ENCODE measurements at regions not wholly inside any gene's neighbourhood (a gene's known extent, or its start where the extent isn't known, plus 50 kb on each side); places are given as distances from the start of the nearest gene placed in this dataset.
A peak's percentile ranks its signal among the peaks of the same experiment; 100 is the strongest.

- TF ChIP-seq ZNF274 (IDR thresholded peaks at IDR 0.05; ENCODE audit: low read depth, low read length), result no peak
- H3K4me3 ChIP-seq (ENCODE audit: low read length), result no peak overlapping the region
These were observed 118.5 kb upstream of the SVIL start for GRCh38 chr10:29753283-29753682.

GRCh38 chr10:29751684-29752083 lies 116.9 kb upstream of the SVIL start:
- no peak overlapping the region for H3K4me3 ChIP-seq (ENCODE audit: low read length)

GRCh38 chr10:29751240-29751639 lies 116.5 kb upstream of the SVIL start:
- TF ChIP-seq ZNF274 (IDR thresholded peaks at IDR 0.05; ENCODE audit: low read depth, low read length), result no peak
- H3K4me3 ChIP-seq (ENCODE audit: low read length), result no peak overlapping the region

More at GRCh38 chr10:29751684-29752083, 116.9 kb upstream of the SVIL start:
- TF ChIP-seq ZNF274 (IDR thresholded peaks at IDR 0.05; ENCODE audit: low read depth, low read length), result no peak

- no peak overlapping the region for H3K4me3 ChIP-seq (ENCODE audit: low read length)
- TF ChIP-seq ZNF274 (IDR thresholded peaks at IDR 0.05; ENCODE audit: low read depth, low read length), result no peak
These were observed 114.4 kb upstream of the SVIL start for GRCh38 chr10:29749150-29749549.

DNA sequence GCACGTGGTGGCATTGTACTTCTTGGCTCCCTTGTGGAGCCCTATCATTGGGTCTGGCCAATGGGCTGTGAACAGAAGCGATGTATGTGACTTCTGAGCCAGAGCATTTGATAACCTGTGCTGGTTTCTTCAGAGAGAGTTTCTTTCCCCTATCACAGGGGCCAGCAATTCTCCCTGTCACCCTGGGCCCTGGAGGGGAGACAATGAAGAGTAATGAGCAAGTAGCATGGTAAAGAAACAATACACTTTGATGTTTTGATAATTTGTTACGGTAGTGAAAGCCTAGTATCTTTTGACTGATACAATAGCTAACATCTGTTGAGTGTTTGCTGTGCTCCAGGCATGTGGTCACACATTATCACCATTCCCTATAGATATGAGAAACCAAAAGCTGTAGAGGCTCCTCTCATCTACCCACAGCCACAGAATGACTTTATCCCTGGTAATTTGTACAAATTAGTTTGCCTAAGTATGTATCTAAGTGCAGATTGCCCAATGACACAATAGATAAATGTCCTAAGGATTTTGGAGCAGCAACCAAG lies 113.4 kb upstream of the SVIL start:
- no peak for TF ChIP-seq ZNF274 (IDR thresholded peaks at IDR 0.05; ENCODE audit: low read depth, low read length)
- no peak overlapping the region for H3K4me3 ChIP-seq (ENCODE audit: low read length)

DNA sequence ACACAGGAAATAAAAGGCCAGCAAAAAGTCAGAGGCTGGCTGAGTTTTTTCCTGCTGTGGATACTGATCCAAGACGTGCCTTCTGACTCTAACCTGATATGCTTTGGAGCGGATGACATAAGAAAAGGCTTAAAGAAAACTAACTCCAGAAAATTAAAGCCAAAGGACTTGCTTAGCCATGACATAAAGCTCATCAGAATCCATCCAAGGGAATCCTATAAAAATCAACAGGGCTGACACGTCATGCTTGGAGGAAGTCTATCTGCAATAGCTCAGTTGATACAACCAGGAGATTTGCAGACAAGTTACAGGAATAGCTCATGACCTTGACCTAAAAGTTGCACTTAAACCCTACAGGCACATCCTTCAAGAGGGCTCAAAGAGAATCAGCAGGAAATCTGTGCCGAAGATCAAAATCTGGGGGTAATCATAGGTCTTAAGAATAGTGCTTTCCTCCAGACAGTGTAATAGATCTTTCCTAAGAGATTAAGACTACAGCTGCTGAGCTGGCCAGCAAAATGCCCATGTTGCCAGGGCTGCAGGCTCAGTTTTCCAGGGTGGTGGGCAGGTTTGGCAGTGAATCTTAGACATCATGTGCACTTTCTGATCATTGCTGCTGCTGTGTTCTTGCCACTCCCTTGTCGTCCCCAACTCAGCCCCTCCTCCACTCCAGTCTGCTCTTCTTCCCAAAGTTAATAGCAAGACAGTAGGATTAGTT lies 111.5 kb upstream of the SVIL start:
- no peak for TF ChIP-seq ZNF274 (IDR thresholded peaks at IDR 0.05; ENCODE audit: low read depth, low read length)
- H3K4me3 ChIP-seq (ENCODE audit: low read length), result no peak overlapping the region

DNA sequence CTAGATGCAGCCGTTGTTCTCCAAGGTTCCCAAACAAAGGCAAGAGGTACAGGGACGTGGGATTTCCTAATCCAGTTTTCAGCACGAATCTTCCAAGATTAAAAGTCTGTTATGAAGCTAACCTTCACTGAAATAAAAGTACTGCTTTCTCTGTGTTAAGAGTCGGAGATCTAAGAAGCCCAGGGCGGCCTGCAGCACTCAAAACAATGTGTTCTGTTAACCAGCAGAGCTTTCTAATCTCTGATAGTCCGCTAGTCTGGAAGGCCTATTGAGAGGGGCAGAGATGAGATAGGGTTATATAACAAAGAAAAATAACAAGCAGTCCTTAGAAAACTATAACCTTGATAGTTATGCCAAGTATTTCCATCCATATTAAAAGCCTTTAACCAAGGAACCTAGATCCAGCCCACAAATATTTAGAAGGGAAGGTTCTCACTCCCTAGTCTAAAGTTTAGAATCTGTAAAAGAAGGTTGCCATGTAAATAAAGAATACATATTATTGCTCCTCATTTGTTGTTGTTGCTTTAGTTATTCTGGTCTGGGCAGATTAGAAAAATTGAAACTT lies 106.3 kb upstream of the SVIL start:
- no peak overlapping the region for H3K4me3 ChIP-seq (ENCODE audit: low read length)
- TF ChIP-seq ZNF274 (IDR thresholded peaks at IDR 0.05; ENCODE audit: low read depth, low read length), result no peak

DNA sequence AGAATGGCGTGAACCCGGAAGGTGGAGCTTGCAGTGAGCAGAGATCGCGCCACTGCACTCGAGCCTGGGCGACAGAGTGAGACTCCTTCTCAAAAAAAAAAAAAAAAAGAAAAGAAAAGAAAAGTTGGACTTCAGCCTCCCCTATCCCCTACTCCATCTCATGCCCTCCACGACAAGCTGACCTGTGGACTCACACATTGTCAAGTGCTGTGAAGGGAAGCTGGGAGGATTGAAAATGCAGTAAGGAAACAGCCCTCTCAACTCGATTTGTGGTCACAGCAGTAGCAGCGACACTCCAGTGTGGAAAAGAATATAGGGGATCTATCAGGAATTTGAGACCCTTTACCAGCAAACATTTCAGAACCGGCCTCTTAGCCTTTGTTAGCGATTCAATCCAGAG lies 103.6 kb upstream of the SVIL start:
- no peak overlapping the region for H3K4me3 ChIP-seq (ENCODE audit: low read length)
- TF ChIP-seq ZNF274 (IDR thresholded peaks at IDR 0.05; ENCODE audit: low read depth, low read length), result no peak

DNA sequence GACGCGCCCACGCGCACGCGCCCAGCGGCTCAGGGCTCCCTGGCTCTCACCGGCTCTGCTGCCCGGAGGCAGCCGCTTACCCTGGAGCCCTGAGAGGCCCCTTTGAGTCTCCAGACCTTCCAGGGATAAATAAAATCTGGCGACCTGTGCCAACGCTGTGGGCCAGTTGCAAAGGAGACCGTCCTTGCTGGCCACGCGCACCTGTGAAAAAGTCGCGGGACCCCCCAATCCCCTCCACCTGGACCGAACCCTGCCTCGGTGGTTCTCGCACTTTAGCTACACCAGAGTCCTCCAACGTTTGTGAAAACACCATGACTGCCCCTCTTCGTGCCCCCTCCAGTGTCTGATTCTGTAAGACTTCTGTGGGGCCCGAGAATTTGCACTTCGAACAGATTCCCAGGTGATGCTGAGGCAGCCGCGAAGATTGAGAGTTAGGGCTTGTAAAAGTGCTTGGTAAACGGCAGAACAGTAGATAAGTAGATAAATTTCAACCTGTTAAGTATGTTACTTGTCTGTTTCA lies 102.4 kb upstream of the SVIL start:
- no peak overlapping the region; the same call in 1 of the 2 replicates for H3K4me3 ChIP-seq (ENCODE audit: low read length)
- TF ChIP-seq ZNF274 (IDR thresholded peaks at IDR 0.05; ENCODE audit: low read depth, low read length), result no peak

- TF ChIP-seq ZNF274 (IDR thresholded peaks at IDR 0.05; ENCODE audit: low read depth, low read length), result no peak
These were observed 101.7 kb upstream of the SVIL start for GRCh38 chr10:29736366-29737073.

GRCh38 chr10:29735628-29736365 lies 101.0 kb upstream of the SVIL start:
- peak overlapping the region; percentile 76; the same call in 1 of the 2 replicates for H3K4me3 ChIP-seq (ENCODE audit: low read length)
- TF ChIP-seq ZNF274 (IDR thresholded peaks at IDR 0.05; ENCODE audit: low read depth, low read length), result no peak

More at GRCh38 chr10:29736366-29737073, 101.7 kb upstream of the SVIL start:
- H3K4me3 ChIP-seq (ENCODE audit: low read length), result peak overlapping the region; percentile 76; the same call in 1 of the 2 replicates

DNA sequence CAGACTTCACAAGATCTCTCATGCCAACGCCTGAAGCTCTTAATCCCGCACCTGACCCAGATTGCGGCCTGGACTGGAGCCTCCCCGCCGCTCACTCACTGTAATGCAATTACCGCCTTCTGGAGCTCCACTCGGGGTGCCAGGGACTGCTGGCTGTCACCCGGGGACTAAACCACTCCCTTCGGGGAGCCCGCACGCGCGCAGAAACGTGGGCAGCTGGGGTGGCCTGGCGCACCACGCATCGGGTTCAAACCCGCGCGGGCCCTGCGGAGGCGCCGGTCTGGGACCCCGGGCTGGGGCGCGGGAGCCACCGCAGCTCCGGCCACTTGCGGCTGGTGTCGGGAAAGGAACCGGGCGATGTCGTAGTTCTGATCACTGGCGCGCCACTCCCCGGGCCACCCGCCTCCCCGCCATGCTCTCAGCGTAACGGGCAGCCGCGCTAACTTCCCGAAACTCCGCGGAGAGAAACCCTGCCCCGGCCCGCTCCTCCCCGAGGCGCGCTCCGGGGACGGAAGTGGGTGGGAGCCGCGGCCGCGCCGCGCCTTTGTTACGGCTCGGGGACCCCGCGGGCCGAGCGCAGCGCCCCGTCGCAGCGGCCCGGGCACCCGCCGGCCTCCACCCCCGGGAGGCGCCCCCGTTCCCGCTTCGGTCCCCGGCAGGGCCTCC lies 100.3 kb upstream of the SVIL start:
- no peak for TF ChIP-seq ZNF274 (IDR thresholded peaks at IDR 0.05; ENCODE audit: low read depth, low read length)
- peak overlapping the region; percentile 76; the same call in 1 of the 2 replicates for H3K4me3 ChIP-seq (ENCODE audit: low read length)

DNA sequence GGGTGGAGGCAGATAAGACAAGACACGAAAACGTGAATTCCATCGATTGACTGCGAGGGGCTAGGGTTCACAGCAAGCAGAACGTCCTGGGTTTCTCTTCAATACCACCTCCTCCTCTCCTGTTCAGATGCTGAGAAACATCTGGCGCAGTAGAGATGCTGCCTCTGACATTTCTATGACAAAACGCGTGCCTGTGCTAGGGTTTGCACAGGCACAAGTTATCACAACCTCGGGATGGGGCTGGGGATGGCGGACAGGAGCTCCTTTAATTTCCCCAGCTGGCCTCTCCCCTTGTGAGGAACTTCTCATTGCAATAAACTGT lies 99.8 kb upstream of the SVIL start:
- peak overlapping the region; percentile 76; the same call in 1 of the 2 replicates for H3K4me3 ChIP-seq (ENCODE audit: low read length)
- no peak for TF ChIP-seq ZNF274 (IDR thresholded peaks at IDR 0.05; ENCODE audit: low read depth, low read length)

Data from GM08714 (cell line).